Bronchial epithelial cell (primary cell): ENCODE measurements at regions not wholly inside any gene's neighbourhood (a gene's known extent, or its start where the extent isn't known, plus 50 kb on each side); places are given as distances from the start of the nearest gene placed in this dataset.

ENCODE experiments used
- DNase-seq: peaks from one replicate; pipeline ENCODE4 v3.0.0-alpha.2; 2010; ENCODE audit warnings: low read depth
- FAIRE-seq: peaks from 2 replicates; lab custom pipeline; 2011; peaks lifted over from hg19 to GRCh38; lab: Jason Lieb, UNC
- H3K27me3 ChIP-seq: 2 replicates; pipeline ENCODE4 v1.5.1; 2011; ENCODE audit warnings: low read length; ENCODE audit not compliant: control insufficient read depth, insufficient read depth
- H3K36me3 ChIP-seq: 2 replicates; pipeline ENCODE4 v1.5.1; 2011; ENCODE audit warnings: low read length; ENCODE audit not compliant: control insufficient read depth, insufficient read depth
- H3K4me3 ChIP-seq: 2 replicates; pipeline ENCODE4 v1.5.1; 2011; ENCODE audit warnings: mild to moderate bottlenecking, low read depth, low read length, control low read depth
- TF ChIP-seq, protein P1 (sequence below): IDR thresholded peaks from 2 replicates; pipeline ENCODE4 v1.5.1; 2011; ENCODE audit warnings: mild to moderate bottlenecking, moderate library complexity, low read length, control low read depth, inconsistent platforms; ENCODE audit not compliant: insufficient read depth, severe bottlenecking

DNA sequence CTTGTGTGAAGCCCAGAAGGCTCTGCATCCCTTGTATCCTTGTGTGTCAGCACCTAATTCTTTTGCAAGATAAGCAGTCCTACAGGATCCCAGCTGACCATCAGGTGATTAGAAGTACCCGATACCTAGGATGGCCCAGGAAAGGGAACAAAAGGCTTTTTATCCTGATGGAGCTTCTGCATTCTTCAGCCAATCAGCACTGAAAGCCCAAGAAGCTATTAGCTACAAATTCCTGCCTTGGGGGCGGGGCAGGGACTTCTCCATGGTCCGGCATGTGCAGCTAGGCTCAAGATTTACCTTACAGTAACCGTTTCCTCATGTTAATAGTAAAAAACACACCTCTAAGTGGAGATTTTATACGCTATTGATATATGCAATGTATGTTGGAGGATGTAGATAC lies 264.6 kb upstream of the THUMPD2 start:
- no peak overlapping the region for H3K4me3 ChIP-seq
- no peaks in the 10 kb centered on the region for H3K36me3 ChIP-seq
- DNase-seq (no peak), FAIRE-seq (no peak)
- TF ChIP-seq, protein P1, sequence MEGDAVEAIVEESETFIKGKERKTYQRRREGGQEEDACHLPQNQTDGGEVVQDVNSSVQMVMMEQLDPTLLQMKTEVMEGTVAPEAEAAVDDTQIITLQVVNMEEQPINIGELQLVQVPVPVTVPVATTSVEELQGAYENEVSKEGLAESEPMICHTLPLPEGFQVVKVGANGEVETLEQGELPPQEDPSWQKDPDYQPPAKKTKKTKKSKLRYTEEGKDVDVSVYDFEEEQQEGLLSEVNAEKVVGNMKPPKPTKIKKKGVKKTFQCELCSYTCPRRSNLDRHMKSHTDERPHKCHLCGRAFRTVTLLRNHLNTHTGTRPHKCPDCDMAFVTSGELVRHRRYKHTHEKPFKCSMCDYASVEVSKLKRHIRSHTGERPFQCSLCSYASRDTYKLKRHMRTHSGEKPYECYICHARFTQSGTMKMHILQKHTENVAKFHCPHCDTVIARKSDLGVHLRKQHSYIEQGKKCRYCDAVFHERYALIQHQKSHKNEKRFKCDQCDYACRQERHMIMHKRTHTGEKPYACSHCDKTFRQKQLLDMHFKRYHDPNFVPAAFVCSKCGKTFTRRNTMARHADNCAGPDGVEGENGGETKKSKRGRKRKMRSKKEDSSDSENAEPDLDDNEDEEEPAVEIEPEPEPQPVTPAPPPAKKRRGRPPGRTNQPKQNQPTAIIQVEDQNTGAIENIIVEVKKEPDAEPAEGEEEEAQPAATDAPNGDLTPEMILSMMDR: no peak
- H3K27me3 ChIP-seq: no peaks in the 10 kb centered on the region

DNA sequence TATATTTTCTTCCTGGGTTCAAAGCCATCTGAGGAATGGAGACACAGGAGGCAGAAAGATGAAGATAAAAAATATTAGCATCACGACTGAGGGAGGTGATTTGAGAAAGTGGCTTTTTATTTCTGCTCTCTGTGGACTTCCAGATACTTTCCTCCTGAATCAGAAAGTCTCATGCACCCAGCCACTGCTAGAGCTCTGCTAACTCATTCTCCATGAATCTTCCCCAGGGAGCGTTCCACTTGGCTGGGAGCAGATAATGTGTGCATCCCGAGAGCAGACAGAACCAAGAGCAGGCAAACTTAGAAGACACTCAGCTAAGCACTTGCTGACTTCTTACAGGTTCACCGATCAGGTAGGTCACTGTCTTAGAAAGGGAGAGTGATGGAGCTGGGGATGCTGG lies 264.1 kb upstream of the THUMPD2 start:
- Histone ChIP-seq H3K4me3 (no peak overlapping the region), H3K36me3 (no peaks in the 10 kb centered on the region), H3K27me3 (no peaks in the 10 kb centered on the region)
- TF ChIP-seq, protein P1: no peak
- no peak for DNase-seq
- FAIRE-seq: no peak

DNA sequence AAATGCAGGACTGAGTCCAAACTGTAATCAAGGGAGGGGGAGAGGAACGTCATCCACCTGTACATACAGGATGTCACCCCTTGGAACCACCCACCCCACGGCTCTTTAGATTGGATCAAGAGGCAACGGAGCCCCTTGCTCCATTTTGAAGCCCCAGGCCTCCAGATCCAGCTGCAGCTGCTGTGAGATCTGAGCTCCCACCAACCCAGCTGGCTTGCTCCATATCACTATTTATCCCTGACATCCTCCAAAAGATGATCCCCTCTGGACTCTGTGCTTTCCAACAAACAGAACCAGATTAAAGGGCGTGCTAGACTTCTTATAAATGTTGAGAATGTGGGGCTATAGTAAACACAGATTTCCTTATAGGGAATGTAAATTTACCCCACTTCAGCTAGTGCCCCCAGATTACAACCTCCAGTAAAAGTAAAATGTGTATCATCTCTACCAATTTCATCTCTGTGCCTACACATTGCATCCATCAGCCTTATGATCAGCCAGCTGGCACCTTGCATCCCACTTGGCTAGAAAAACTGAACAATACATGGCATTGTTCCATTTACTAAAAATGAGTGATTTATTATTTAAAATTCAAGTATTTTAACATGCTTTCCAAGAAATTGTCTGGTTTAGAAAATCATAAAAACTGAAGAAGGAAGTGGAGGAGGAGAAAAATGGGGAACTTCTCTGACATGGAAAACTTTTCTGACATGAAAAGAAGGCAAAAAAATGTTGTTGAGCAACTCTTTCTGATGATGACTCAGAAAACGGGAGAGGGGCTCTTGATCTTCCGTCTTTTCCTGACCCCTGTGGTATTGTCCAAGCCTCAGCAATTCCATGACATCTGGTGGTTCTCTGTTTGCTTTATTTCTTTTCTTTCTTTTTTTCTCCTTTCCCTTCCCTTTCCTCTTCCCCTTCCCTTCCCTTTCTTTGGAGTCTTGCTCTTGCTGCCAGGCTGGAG lies 262.6 kb upstream of the THUMPD2 start:
- no peaks in the 10 kb centered on the region for H3K36me3 ChIP-seq
- TF ChIP-seq, protein P1: no peak
- FAIRE-seq (no peak), DNase-seq (no peak)
- H3K27me3 ChIP-seq: no peaks in the 10 kb centered on the region
- H3K4me3 ChIP-seq: no peak overlapping the region

DNA sequence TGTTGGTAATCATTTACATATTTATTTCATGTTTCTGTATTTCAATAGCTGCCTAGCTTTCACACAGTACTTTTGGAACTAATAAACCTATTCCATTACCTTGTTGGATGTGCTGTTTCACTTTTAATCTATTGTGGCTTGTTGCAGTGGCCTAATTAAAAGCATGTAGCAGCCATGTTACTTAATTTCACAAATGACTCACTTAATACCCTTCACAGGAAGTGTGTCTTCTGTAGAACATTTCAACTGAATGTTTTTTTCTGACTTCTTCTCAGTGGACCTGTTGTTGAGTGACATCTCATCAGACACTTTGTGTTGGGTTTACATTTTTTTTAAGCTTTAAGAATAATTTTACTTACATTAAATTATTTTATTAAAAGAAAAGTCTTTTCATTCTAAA lies 260.5 kb upstream of the THUMPD2 start:
- DNase-seq (peak; percentile 47), FAIRE-seq (no peak)
- H3K4me3 ChIP-seq: no peak overlapping the region
- TF ChIP-seq, protein P1: no peak
- H3K27me3 ChIP-seq: no peaks in the 10 kb centered on the region
- H3K36me3 ChIP-seq: no peaks in the 10 kb centered on the region

DNA sequence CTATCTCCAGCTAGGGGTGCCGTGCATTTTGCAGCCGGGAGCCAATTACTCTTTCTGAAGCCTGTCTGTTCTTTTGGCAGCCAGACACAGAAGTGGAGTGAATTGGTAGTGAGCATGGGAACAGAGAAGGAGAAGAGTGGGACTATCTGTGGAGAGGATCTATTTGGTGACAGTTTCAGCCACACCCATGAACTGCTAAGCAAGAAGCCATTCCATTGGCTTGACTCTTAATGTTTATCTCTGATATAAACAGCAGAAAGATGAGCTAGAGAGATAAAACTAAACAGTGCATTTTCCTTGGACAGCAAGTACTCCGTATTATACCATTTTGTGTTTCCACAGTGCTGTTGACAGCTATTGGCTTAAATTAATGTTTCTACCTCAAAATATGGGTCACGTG lies 259.6 kb upstream of the THUMPD2 start:
- DNase-seq (no peak), FAIRE-seq (no peak)
- H3K36me3 ChIP-seq: no peaks in the 10 kb centered on the region
- TF ChIP-seq, protein P1: no peak
- no peaks in the 10 kb centered on the region for H3K27me3 ChIP-seq
- no peak overlapping the region for H3K4me3 ChIP-seq
